Upper lobe of right lung (tissue), 1 donor: ENCODE measurements at regions not wholly inside any gene's neighbourhood (a gene's known extent, or its start where the extent isn't known, plus 50 kb on each side); places are given as distances from the start of the nearest gene placed in this dataset.

Experiments
- ATAC-seq: fragments of 200-7000 bp; cut with Tn5 transposase; one replicate; pipeline ENCODE4 v1.9.1; 2020; ENCODE audit warnings: mild to moderate bottlenecking, moderate library complexity
- DNase-seq: peaks from one replicate; pipeline ENCODE4 v3.0.0-alpha.2; 2020
- H3K27ac ChIP-seq: fragments of 200-600 bp; one replicate; pipeline ENCODE4 v1.8.0; 2022
- H3K27me3 ChIP-seq: fragments of 200-600 bp; one replicate; pipeline ENCODE4 v1.8.0; 2022; ENCODE audit warnings: mild to moderate bottlenecking
- H3K36me3 ChIP-seq: fragments of 200-600 bp; one replicate; pipeline ENCODE4 v1.8.0; 2022
- H3K4me1 ChIP-seq: fragments of 200-600 bp; one replicate; pipeline ENCODE4 v1.8.0; 2022
- H3K4me3 ChIP-seq: fragments of 200-600 bp; one replicate; pipeline ENCODE4 v1.8.0; 2022; ENCODE audit warnings: mild to moderate bottlenecking
- H3K9me3 ChIP-seq: fragments of 200-600 bp; one replicate; pipeline ENCODE4 v1.8.0; 2022
- CTCF ChIP-seq: fragments of 200-600 bp; IDR thresholded peaks from one replicate; pipeline ENCODE4 v1.8.0; 2022; ENCODE audit warnings: antibody characterized with exemption
- intact Hi-C: fragments of 100-400 bp; cut with DNase I; formaldehyde crosslinking; loops from one replicate; pipeline ENCODE4 v1.11.0; 2022
- donor health status: DM: no; HTN: yes; CAD: no; lungs with severe emphysema.

- ATAC-seq = no peak
- DNase-seq = no peak
- intact Hi-C loops = no loop called here
Measured at GRCh38 chr13:65977525-65977924, 1252.6 kb downstream of the PCDH9 start.

GRCh38 chr13:65971541-65971940, 1258.6 kb downstream of the PCDH9 start:
- H3K9me3 ChIP-seq = no peaks in the 10 kb centered on the region
- H3K4me1 ChIP-seq = no peaks in the 10 kb centered on the region
- ATAC-seq (no peak), DNase-seq (no peak)
- no peaks in the 10 kb centered on the region for H3K27me3 ChIP-seq
- no peak for TF ChIP-seq CTCF
- no peak overlapping the region for H3K27ac ChIP-seq
- no peak overlapping the region for H3K4me3 ChIP-seq
- no peaks in the 10 kb centered on the region for H3K36me3 ChIP-seq
- intact Hi-C loops = no loop called here

More at GRCh38 chr13:65977525-65977924, 1252.6 kb downstream of the PCDH9 start:
- H3K27ac ChIP-seq = no peak overlapping the region
- H3K4me1 ChIP-seq = no peaks in the 10 kb centered on the region
- no peak for TF ChIP-seq CTCF
- H3K4me3 ChIP-seq = no peak overlapping the region
- no peaks in the 10 kb centered on the region for H3K36me3 ChIP-seq
- no peaks in the 10 kb centered on the region for H3K9me3 ChIP-seq
- H3K27me3 ChIP-seq = no peaks in the 10 kb centered on the region

GRCh38 chr13:65966991-65967451, 1263.1 kb downstream of the PCDH9 start:
- TF ChIP-seq CTCF = no peak

GRCh38 chr13:65965501-65965900, 1264.6 kb downstream of the PCDH9 start:
- no peak for DNase-seq
- H3K27me3 ChIP-seq = no peaks in the 10 kb centered on the region
- no peaks in the 10 kb centered on the region for H3K36me3 ChIP-seq
- H3K4me1 ChIP-seq = no peaks in the 10 kb centered on the region
- no peaks in the 10 kb centered on the region for H3K9me3 ChIP-seq
- intact Hi-C loops = no loop called here
- H3K4me3 ChIP-seq = no peak overlapping the region
- no peak overlapping the region for H3K27ac ChIP-seq
- TF ChIP-seq CTCF = no peak
- ATAC-seq = no peak

More at GRCh38 chr13:65966991-65967451, 1263.1 kb downstream of the PCDH9 start:
- H3K9me3 ChIP-seq = no peaks in the 10 kb centered on the region
- H3K27ac ChIP-seq = no peak overlapping the region
- no peaks in the 10 kb centered on the region for H3K27me3 ChIP-seq
- H3K36me3 ChIP-seq = no peaks in the 10 kb centered on the region
- intact Hi-C loops = no loop called here
- DNase-seq (no peak), ATAC-seq (no peak)
- H3K4me1 ChIP-seq = no peaks in the 10 kb centered on the region
- H3K4me3 ChIP-seq = no peak overlapping the region

- ATAC-seq = no peak
- Histone ChIP-seq H3K4me3 (no peak overlapping the region), H3K36me3 (no peaks in the 10 kb centered on the region), H3K9me3 (no peaks in the 10 kb centered on the region), H3K27ac (no peak overlapping the region), H3K27me3 (no peaks in the 10 kb centered on the region), H3K4me1 (no peaks in the 10 kb centered on the region)
- intact Hi-C loops = no loop called here
- DNase-seq = no peak
- TF ChIP-seq CTCF = no peak
Measured at GRCh38 chr13:65964672-65965071, 1265.5 kb downstream of the PCDH9 start.

GRCh38 chr13:65959305-65959704, 1270.8 kb downstream of the PCDH9 start:
- Histone ChIP-seq H3K27ac (no peak overlapping the region), H3K27me3 (no peaks in the 10 kb centered on the region), H3K36me3 (no peaks in the 10 kb centered on the region), H3K4me1 (no peaks in the 10 kb centered on the region), H3K4me3 (no peak overlapping the region), H3K9me3 (no peaks in the 10 kb centered on the region)
- no peak for TF ChIP-seq CTCF
- DNase-seq = no peak
- no peak for ATAC-seq
- intact Hi-C loops = no loop called here
